CD4-positive, alpha-beta T cell treated with Interleukin-4 for 1 hour (primary cell): ENCODE measurements at regions not wholly inside any gene's neighbourhood (a gene's known extent, or its start where the extent isn't known, plus 50 kb on each side); places are given as distances from the start of the nearest gene placed in this dataset.

Source experiments
- DNase-seq, 2 donors: peaks; one replicate each; pipeline ENCODE4 v3.0.0-alpha.2; 2020 to 2022

- DNase-seq: no peak
These were observed 583.9 kb upstream of the KLHL29 start for GRCh38 chr2:22801071-22801470.

GRCh38 chr2:22801970-22802369 is 583.0 kb upstream of the KLHL29 start:
- DNase-seq: no peak

- no peak for DNase-seq
These were observed 577.1 kb upstream of the KLHL29 start for GRCh38 chr2:22807872-22808271.

- no peak for DNase-seq
These were observed 574.4 kb upstream of the KLHL29 start for GRCh38 chr2:22810602-22811001.

GRCh38 chr2:22812065-22812680 is 572.8 kb upstream of the KLHL29 start:
- no peak for DNase-seq

- no peak for DNase-seq
These were observed 567.8 kb upstream of the KLHL29 start for GRCh38 chr2:22817197-22817596.

GRCh38 chr2:22821458-22821857 is 563.5 kb upstream of the KLHL29 start:
- no peak for DNase-seq

- DNase-seq: no peak
These were observed 562.1 kb upstream of the KLHL29 start for GRCh38 chr2:22822835-22823234.

- DNase-seq: no peak
These were observed 560.4 kb upstream of the KLHL29 start for GRCh38 chr2:22824618-22825017.

GRCh38 chr2:22826703-22827102 is 558.3 kb upstream of the KLHL29 start:
- no peak for DNase-seq

- no peak for DNase-seq
These were observed 555.2 kb upstream of the KLHL29 start for GRCh38 chr2:22829791-22830190.

GRCh38 chr2:22832196-22832595 is 552.8 kb upstream of the KLHL29 start:
- DNase-seq: no peak

GRCh38 chr2:22838461-22838860 is 546.5 kb upstream of the KLHL29 start:
- DNase-seq: no peak

GRCh38 chr2:22842205-22842869 is 542.6 kb upstream of the KLHL29 start:
- DNase-seq: no peak

GRCh38 chr2:22843919-22844537 is 541.0 kb upstream of the KLHL29 start:
- no peak for DNase-seq

GRCh38 chr2:22850310-22850709 is 534.7 kb upstream of the KLHL29 start:
- no peak for DNase-seq

GRCh38 chr2:22854588-22854987 is 530.4 kb upstream of the KLHL29 start:
- no peak for DNase-seq

GRCh38 chr2:22855081-22855480 is 529.9 kb upstream of the KLHL29 start:
- DNase-seq: no peak

- no peak for DNase-seq
These were observed 529.2 kb upstream of the KLHL29 start for GRCh38 chr2:22855761-22856184.

GRCh38 chr2:22867973-22868372 is 517.0 kb upstream of the KLHL29 start:
- DNase-seq: no peak

- DNase-seq: no peak
These were observed 506.9 kb upstream of the KLHL29 start for GRCh38 chr2:22878121-22878520.

- no peak for DNase-seq
These were observed 505.7 kb upstream of the KLHL29 start for GRCh38 chr2:22879009-22879863.

- no peak for DNase-seq
These were observed 504.8 kb upstream of the KLHL29 start for GRCh38 chr2:22880161-22880560.
